Fibroblast of the aortic adventitia (primary cell): ENCODE measurements at regions not wholly inside any gene's neighbourhood (a gene's known extent, or its start where the extent isn't known, plus 50 kb on each side); places are given as distances from the start of the nearest gene placed in this dataset.

Experiments used
- DNase-seq: peaks from one replicate; pipeline ENCODE4 v3.0.0-alpha.2; 2010; ENCODE audit warnings: low read depth
- H3K4me3 ChIP-seq: 2 replicates; pipeline ENCODE4 v1.5.1; 2011; ENCODE audit warnings: low read depth, mild to moderate bottlenecking, control low read depth, low read length, moderate library complexity
- CTCF ChIP-seq: IDR thresholded peaks from 2 replicates; pipeline ENCODE4 v1.5.1; 2011; ENCODE audit warnings: mild to moderate bottlenecking, low read length, control low read depth, inconsistent platforms; ENCODE audit not compliant: insufficient read depth

- DNase-seq, result no peak
- no peak for TF ChIP-seq CTCF
- no peak overlapping the region for H3K4me3 ChIP-seq
Observed at GRCh38 chr2:9761577-9761976, 81.7 kb upstream of the TAF1B start.

- DNase-seq, result no peak
- TF ChIP-seq CTCF, result no peak
- no peak overlapping the region for H3K4me3 ChIP-seq
Observed at GRCh38 chr2:9762164-9762563, 81.1 kb upstream of the TAF1B start.

- DNase-seq, result no peak
- no peak for TF ChIP-seq CTCF
- H3K4me3 ChIP-seq, result no peak overlapping the region
Observed at GRCh38 chr2:9762941-9763340, 80.3 kb upstream of the TAF1B start.

- no peak for DNase-seq
- no peak overlapping the region for H3K4me3 ChIP-seq
- no peak for TF ChIP-seq CTCF
Observed at GRCh38 chr2:9763356-9764152, 79.7 kb upstream of the TAF1B start.

- no peak for TF ChIP-seq CTCF
- no peak overlapping the region for H3K4me3 ChIP-seq
- no peak for DNase-seq
Observed at GRCh38 chr2:9764153-9764778, 79.0 kb upstream of the TAF1B start.

GRCh38 chr2:9765611-9766531 is 77.4 kb upstream of the TAF1B start:
- no peak for TF ChIP-seq CTCF
- no peak overlapping the region for H3K4me3 ChIP-seq
- DNase-seq, result no peak
